AG04450 (cell line): ENCODE measurements at regions not wholly inside any gene's neighbourhood (a gene's known extent, or its start where the extent isn't known, plus 50 kb on each side); places are given as distances from the start of the nearest gene placed in this dataset.

Experiments
- CTCF ChIA-PET: fragments of 300-600, 350-600 bp; formaldehyde crosslinking; extraction: SDS; loops from one replicate; lab custom pipeline; 2022; ENCODE audit warnings: antibody characterized with exemption, inconsistent platforms; lab: Charles Lee
- POLR2A ChIA-PET: fragments of 350-600 bp; formaldehyde crosslinking; extraction: SDS; loops from one replicate; lab custom pipeline; 2021; ENCODE audit warnings: antibody characterized with exemption, inconsistent platforms; lab: Yijun Ruan, JAX
- DNase-seq: peaks from one replicate; pipeline ENCODE4 v3.0.0-alpha.2; 2011; ENCODE audit warnings: low read depth, low spot score
- H3K27ac ChIP-seq: one replicate; pipeline ENCODE4 v1.5.1; 2012; ENCODE audit warnings: low read depth, low read length, control low read depth
- H3K27me3 ChIP-seq: one replicate; pipeline ENCODE4 v1.6.0; 2012; ENCODE audit warnings: low read length; ENCODE audit not compliant: control insufficient read depth, insufficient read depth
- H3K4me3 ChIP-seq: 2 replicates; pipeline ENCODE4 v1.5.1; 2011; ENCODE audit warnings: mild to moderate bottlenecking, low read depth, low read length, control low read depth
- H3K9me3 ChIP-seq: 2 replicates; pipeline ENCODE4 v1.5.1; 2012; ENCODE audit warnings: low read length; ENCODE audit not compliant: control insufficient read depth, insufficient read depth
- CTCF ChIP-seq: IDR thresholded peaks from 2 replicates; pipeline ENCODE4 v1.5.1; 2011; ENCODE audit warnings: low read depth, low read length, control low read depth, inconsistent platforms

GRCh38 chr13:48761256-48761655 lies 107.5 kb downstream of the CYSLTR2 start:
- DNase-seq = no peak
- Histone ChIP-seq H3K9me3 (no peaks in the 10 kb centered on the region), H3K27me3 (no peaks in the 10 kb centered on the region), H3K4me3 (no peak overlapping the region), H3K27ac (no peak overlapping the region)
- POLR2A ChIA-PET = no interaction called here
- CTCF ChIA-PET = interaction anchor here (1.3 kb wide), 1 partner anchor 11 kb away, joined by 6 read pairs; no protein-coding TSS in a partner anchor
- TF ChIP-seq CTCF = no peak

- H3K9me3 ChIP-seq = no peaks in the 10 kb centered on the region
- CTCF ChIA-PET = interaction anchor here (0.5 to 5.5 kb wide), 25 partner anchors 9 to 732 kb away, joined by 3 to 152 read pairs (median 3); partner anchors contain the start of gene MED4
- no peak overlapping the region for H3K27ac ChIP-seq
- H3K27me3 ChIP-seq = no peaks in the 10 kb centered on the region
- no peak overlapping the region for H3K4me3 ChIP-seq
- TF ChIP-seq CTCF = peak; percentile 100
- POLR2A ChIA-PET = no interaction called here
- DNase-seq = peak; percentile 86
Measured at GRCh38 chr13:48769107-48769704, 115.5 kb downstream of the CYSLTR2 start.

- DNase-seq = no peak
- Histone ChIP-seq H3K27me3 (no peaks in the 10 kb centered on the region), H3K9me3 (no peaks in the 10 kb centered on the region), H3K4me3 (no peak overlapping the region), H3K27ac (no peak overlapping the region)
- no peak for TF ChIP-seq CTCF
- POLR2A ChIA-PET = no interaction called here
- CTCF ChIA-PET = interaction anchor here (0.7 to 5.5 kb wide), 12 partner anchors 8 to 733 kb away, joined by 3 to 152 read pairs (median 4); partner anchors contain the start of gene NUDT15
Measured at GRCh38 chr13:48770372-48770771, 116.6 kb downstream of the CYSLTR2 start.

- H3K27ac ChIP-seq = no peak overlapping the region
- ChIA-PET POLR2A (no interaction called here), CTCF (interaction anchor here (1.1 to 2.4 kb wide), 2 partner anchors 172 to 178 kb away, joined by 3 to 21 read pairs; no protein-coding TSS in a partner anchor)
- DNase-seq = no peak
- no peaks in the 10 kb centered on the region for H3K27me3 ChIP-seq
- no peaks in the 10 kb centered on the region for H3K9me3 ChIP-seq
- no peak for TF ChIP-seq CTCF
- no peak overlapping the region for H3K4me3 ChIP-seq
Measured at GRCh38 chr13:48772908-48773307, 119.2 kb downstream of the CYSLTR2 start.

GRCh38 chr13:48773531-48774275 lies 120.0 kb downstream of the CYSLTR2 start:
- POLR2A ChIA-PET = no interaction called here
- TF ChIP-seq CTCF = no peak
- H3K4me3 ChIP-seq = no peak overlapping the region
- DNase-seq = no peak
- no peaks in the 10 kb centered on the region for H3K9me3 ChIP-seq
- H3K27me3 ChIP-seq = no peaks in the 10 kb centered on the region
- H3K27ac ChIP-seq = no peak overlapping the region
- CTCF ChIA-PET = interaction anchor here (2.4 kb wide), 1 partner anchor 179 kb away, joined by 21 read pairs; no protein-coding TSS in a partner anchor
